Neural crest cell (in vitro differentiated cells): ENCODE measurements at regions not wholly inside any gene's neighbourhood (a gene's known extent, or its start where the extent isn't known, plus 50 kb on each side); places are given as distances from the start of the nearest gene placed in this dataset.
"Not testable (repeated sequence)": the region's sequence is repeated elsewhere in the genome, so short reads cannot be mapped to it uniquely, and the experiment has no call there.

ENCODE experiments used
- DNase-seq: peaks from one replicate; pipeline ENCODE4 v3.0.0; 2021; ENCODE audit warnings: low read depth, mixed read lengths, low spot score
- H3K27ac Mint-ChIP-seq: one replicate; pipeline ENCODE4 v1.8.0; 2021; ENCODE audit warnings: mild to moderate bottlenecking, mixed read lengths; ENCODE audit not compliant: unreplicated experiment
- H3K27me3 Mint-ChIP-seq: 2 replicates; pipeline ENCODE4 v1.8.0; 2021; ENCODE audit warnings: low read depth, mild to moderate bottlenecking, mixed read lengths
- H3K36me3 Mint-ChIP-seq: 2 replicates; pipeline ENCODE4 v1.8.0; 2021; ENCODE audit warnings: low read depth, mild to moderate bottlenecking, mixed read lengths
- H3K4me1 Mint-ChIP-seq: 2 replicates; pipeline ENCODE4 v1.8.0; 2021; ENCODE audit warnings: mixed read lengths
- H3K4me3 Mint-ChIP-seq: one replicate; pipeline ENCODE4 v1.8.0; 2021; ENCODE audit warnings: mild to moderate bottlenecking, mixed read lengths
- H3K9me3 Mint-ChIP-seq: 2 replicates; pipeline ENCODE4 v1.8.0; 2021; ENCODE audit warnings: mixed read lengths
- TF ChIP-seq, protein P1 (sequence below): fragments of 200-600 bp; sonication (generic); conservative IDR thresholded peaks from 2 replicates; pipeline ENCODE4 v1.5.0; 2021; ENCODE audit warnings: antibody characterized with exemption, mild to moderate bottlenecking

DNA sequence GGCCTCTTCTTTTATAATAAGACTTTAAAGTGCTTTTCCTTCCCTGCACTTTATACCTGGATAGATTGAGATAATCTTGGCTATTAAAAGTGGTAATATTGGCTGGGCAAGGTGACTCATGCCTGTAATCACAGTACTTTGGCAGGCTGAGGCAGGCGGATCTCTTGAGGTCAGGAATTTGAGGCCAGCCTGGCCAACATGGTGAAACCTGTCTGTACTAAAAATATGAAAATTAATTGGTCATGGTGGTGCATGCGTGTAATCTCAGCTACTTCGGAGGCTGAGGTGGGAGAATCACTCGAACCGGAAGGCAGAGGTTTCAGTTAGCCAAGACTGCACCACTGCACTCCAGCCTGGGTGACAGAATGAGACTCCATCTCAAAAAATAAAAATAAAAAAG is 197.1 kb upstream of the RGS17 start:
- Mint-ChIP-seq H3K27ac (no peak overlapping the region), H3K4me1 (no peaks in the 10 kb centered on the region), H3K36me3 (no peaks in the 10 kb centered on the region), H3K9me3 (no peaks in the 10 kb centered on the region), H3K27me3 (no peaks in the 10 kb centered on the region), H3K4me3 (no peak overlapping the region)
- DNase-seq = no peak
- TF ChIP-seq, protein P1, sequence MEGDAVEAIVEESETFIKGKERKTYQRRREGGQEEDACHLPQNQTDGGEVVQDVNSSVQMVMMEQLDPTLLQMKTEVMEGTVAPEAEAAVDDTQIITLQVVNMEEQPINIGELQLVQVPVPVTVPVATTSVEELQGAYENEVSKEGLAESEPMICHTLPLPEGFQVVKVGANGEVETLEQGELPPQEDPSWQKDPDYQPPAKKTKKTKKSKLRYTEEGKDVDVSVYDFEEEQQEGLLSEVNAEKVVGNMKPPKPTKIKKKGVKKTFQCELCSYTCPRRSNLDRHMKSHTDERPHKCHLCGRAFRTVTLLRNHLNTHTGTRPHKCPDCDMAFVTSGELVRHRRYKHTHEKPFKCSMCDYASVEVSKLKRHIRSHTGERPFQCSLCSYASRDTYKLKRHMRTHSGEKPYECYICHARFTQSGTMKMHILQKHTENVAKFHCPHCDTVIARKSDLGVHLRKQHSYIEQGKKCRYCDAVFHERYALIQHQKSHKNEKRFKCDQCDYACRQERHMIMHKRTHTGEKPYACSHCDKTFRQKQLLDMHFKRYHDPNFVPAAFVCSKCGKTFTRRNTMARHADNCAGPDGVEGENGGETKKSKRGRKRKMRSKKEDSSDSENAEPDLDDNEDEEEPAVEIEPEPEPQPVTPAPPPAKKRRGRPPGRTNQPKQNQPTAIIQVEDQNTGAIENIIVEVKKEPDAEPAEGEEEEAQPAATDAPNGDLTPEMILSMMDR = no peak

DNA sequence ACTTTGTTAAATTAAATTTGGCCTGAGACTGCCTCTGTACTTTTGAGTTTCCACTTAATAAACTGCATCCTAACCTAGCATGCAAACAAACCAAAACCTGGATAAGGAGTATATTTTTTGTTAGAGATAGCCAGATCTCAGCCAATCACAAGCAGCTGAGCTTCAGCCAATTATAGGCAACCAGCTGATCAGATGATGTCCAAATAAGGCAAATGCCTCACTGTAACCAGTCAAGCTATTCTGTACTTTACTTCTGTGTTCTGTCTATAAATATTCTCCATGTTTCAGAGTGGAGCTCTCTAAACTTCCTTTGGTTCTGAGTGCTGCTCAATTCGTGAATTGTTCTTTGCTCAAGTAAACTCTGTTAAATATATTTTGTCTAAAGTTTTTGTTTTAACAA is 194.6 kb upstream of the RGS17 start:
- H3K4me1 Mint-ChIP-seq = no peaks in the 10 kb centered on the region
- no peaks in the 10 kb centered on the region for H3K36me3 Mint-ChIP-seq
- DNase-seq = no peak
- TF ChIP-seq, protein P1 = no peak
- H3K27me3 Mint-ChIP-seq = no peaks in the 10 kb centered on the region
- H3K9me3 Mint-ChIP-seq = no peaks in the 10 kb centered on the region
- H3K4me3 Mint-ChIP-seq = no peak overlapping the region
- no peak overlapping the region for H3K27ac Mint-ChIP-seq

- DNase-seq = peak; percentile 9
- H3K27ac Mint-ChIP-seq = no peak overlapping the region
- no peaks in the 10 kb centered on the region for H3K36me3 Mint-ChIP-seq
These were observed 181.6 kb upstream of the RGS17 start for GRCh38 chr6:153312634-153313033.

DNA sequence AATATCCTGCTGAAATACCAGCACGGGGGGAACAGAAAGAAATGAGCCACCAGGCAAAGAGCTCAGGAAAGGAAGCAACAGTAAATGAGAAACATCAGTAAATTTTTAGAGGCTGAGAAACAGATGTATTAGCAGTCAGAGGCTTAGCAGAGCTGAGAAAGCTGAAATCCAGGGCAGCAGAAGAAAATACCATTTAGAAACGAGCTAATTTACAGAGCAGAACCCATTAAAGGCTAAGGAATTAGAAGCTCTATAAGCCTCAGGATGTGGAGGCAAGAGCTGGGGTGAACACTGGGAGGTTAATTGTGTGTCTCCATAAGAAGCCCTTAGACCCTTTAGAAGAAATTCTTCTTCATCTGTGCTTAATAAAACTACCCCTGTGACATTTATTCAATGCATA is 178.6 kb upstream of the RGS17 start:
- Mint-ChIP-seq H3K4me3 (no peak overlapping the region), H3K4me1 (no peaks in the 10 kb centered on the region), H3K36me3 (no peaks in the 10 kb centered on the region), H3K27me3 (peaks cover 5% of the 10 kb centered on the region), H3K9me3 (no peaks in the 10 kb centered on the region), H3K27ac (no peak overlapping the region)
- TF ChIP-seq, protein P1 = no peak
- DNase-seq = no peak

More at GRCh38 chr6:153312634-153313033, 181.6 kb upstream of the RGS17 start:
- Mint-ChIP-seq H3K4me3 (no peak overlapping the region), H3K9me3 (peaks cover 5% of the 10 kb centered on the region), H3K27me3 (peaks cover 8% of the 10 kb centered on the region), H3K4me1 (no peaks in the 10 kb centered on the region)
- TF ChIP-seq, protein P1 = peak; percentile 63

GRCh38 chr6:153302133-153302532 is 171.1 kb upstream of the RGS17 start:
- Mint-ChIP-seq H3K27ac (no peak overlapping the region), H3K27me3 (no peaks in the 10 kb centered on the region), H3K9me3 (no peaks in the 10 kb centered on the region), H3K4me3 (no peak overlapping the region), H3K4me1 (no peaks in the 10 kb centered on the region), H3K36me3 (no peaks in the 10 kb centered on the region)
- TF ChIP-seq, protein P1 = no peak
- no peak for DNase-seq

DNA sequence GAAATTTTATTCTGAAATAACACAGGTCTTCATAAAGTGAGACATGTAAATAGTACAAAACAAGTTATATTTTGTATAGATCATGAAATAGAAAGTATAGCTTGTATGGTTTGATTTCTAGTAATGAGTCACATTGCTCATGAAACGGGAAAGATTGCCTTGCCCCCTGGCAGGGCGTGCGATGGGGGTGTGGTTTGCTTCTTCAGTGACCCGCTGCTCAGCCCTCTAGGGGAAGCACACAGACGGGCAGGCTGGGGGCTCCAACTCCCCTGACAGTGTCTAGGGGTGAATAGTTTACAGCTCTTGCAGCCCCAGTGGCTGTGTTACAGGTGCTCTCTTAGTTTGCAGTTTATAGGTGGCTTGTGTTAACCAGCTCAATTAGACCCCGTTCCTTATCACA is 170.5 kb upstream of the RGS17 start:
- TF ChIP-seq, protein P1 = no peak
- Mint-ChIP-seq H3K4me3 (no peak overlapping the region), H3K27me3 (peaks cover 2% of the 10 kb centered on the region), H3K27ac (no peak overlapping the region), H3K9me3 (no peaks in the 10 kb centered on the region), H3K36me3 (no peaks in the 10 kb centered on the region), H3K4me1 (no peaks in the 10 kb centered on the region)
- DNase-seq = no peak

- not testable (repeated sequence) for H3K4me1 Mint-ChIP-seq, H3K4me3 Mint-ChIP-seq, H3K27me3 Mint-ChIP-seq
These were observed 151.4 kb upstream of the RGS17 start for GRCh38 chr6:153282456-153282855.

More at GRCh38 chr6:153282456-153282855, 151.4 kb upstream of the RGS17 start:
- H3K27ac Mint-ChIP-seq, H3K9me3 Mint-ChIP-seq, H3K36me3 Mint-ChIP-seq, DNase-seq: not testable (repeated sequence)
